H9 (cell line): ENCODE measurements at regions not wholly inside any gene's neighbourhood (a gene's known extent, or its start where the extent isn't known, plus 50 kb on each side); places are given as distances from the start of the nearest gene placed in this dataset.

Source experiments
- DNase-seq: peaks from one replicate; pipeline ENCODE4 v3.0.0-alpha.2; 2017
- H2AFZ ChIP-seq: one replicate; pipeline ENCODE4 v1.6.1; 2013; ENCODE audit warnings: mild to moderate bottlenecking, low read length, control low read depth, moderate library complexity
- H2AK5ac ChIP-seq: 2 replicates; pipeline ENCODE4 v1.6.1; 2013; ENCODE audit warnings: low read length, control low read depth, mixed read lengths; ENCODE audit not compliant: insufficient read length
- H2BK120ac ChIP-seq: one replicate; pipeline ENCODE4 v1.6.1; 2013; ENCODE audit warnings: low read depth, mild to moderate bottlenecking, low read length, control low read depth, inconsistent platforms; ENCODE audit not compliant: poor library complexity, severe bottlenecking
- H2BK12ac ChIP-seq: 2 replicates; pipeline ENCODE4 v1.6.1; 2013; ENCODE audit warnings: low read length, control low read depth, mixed read lengths, low read depth; ENCODE audit not compliant: insufficient read length
- H2BK15ac ChIP-seq: 2 replicates; pipeline ENCODE4 v1.6.1; 2013; ENCODE audit warnings: low read depth, low read length, control low read depth
- H2BK20ac ChIP-seq: one replicate; pipeline ENCODE4 v1.6.1; 2013; ENCODE audit warnings: low read depth, mild to moderate bottlenecking, low read length, control low read depth, inconsistent platforms; ENCODE audit not compliant: poor library complexity, severe bottlenecking
- H2BK5ac ChIP-seq: 2 replicates; pipeline ENCODE4 v1.6.1; 2013; ENCODE audit warnings: low read length, control low read depth, mixed read lengths; ENCODE audit not compliant: insufficient read length
- H3K14ac ChIP-seq: 2 replicates; pipeline ENCODE4 v1.6.1; 2013; ENCODE audit warnings: low read length, control low read depth; ENCODE audit not compliant: insufficient read depth
- H3K18ac ChIP-seq: 2 replicates; pipeline ENCODE4 v1.6.1; 2013; ENCODE audit warnings: low read depth, mild to moderate bottlenecking, mixed read lengths, low read length, control low read depth; ENCODE audit not compliant: insufficient read length
- H3K23ac ChIP-seq: 2 replicates; pipeline ENCODE4 v1.6.1; 2013; ENCODE audit warnings: low read length, control low read depth, mixed read lengths, low read depth; ENCODE audit not compliant: insufficient read length
- H3K23me2 ChIP-seq: 2 replicates; pipeline ENCODE4 v1.6.1; 2013; ENCODE audit warnings: low read depth, mild to moderate bottlenecking, mixed read lengths, low read length, control low read depth; ENCODE audit not compliant: insufficient read length, poor library complexity, severe bottlenecking
- H3K27ac ChIP-seq: 2 replicates; pipeline ENCODE4 v1.5.1; 2013; ENCODE audit warnings: low read length, control low read depth, mixed read lengths, low read depth; ENCODE audit not compliant: insufficient read length
- H3K27me3 ChIP-seq: 2 replicates; pipeline ENCODE4 v1.6.1; 2013; ENCODE audit warnings: low read length, control low read depth, inconsistent platforms; ENCODE audit not compliant: insufficient read depth
- H3K4ac ChIP-seq: 2 replicates; pipeline ENCODE4 v1.6.1; 2013; ENCODE audit warnings: low read depth, mild to moderate bottlenecking, control low read depth, inconsistent platforms, low read length, moderate library complexity
- H3K4me1 ChIP-seq: 2 replicates; pipeline ENCODE4 v1.6.1; 2013; ENCODE audit warnings: low read length, control low read depth, inconsistent platforms; ENCODE audit not compliant: insufficient read depth
- H3K4me2 ChIP-seq: 2 replicates; pipeline ENCODE4 v1.6.1; 2013; ENCODE audit warnings: low read length, control low read depth, mixed read lengths; ENCODE audit not compliant: insufficient read length, insufficient read depth
- H3K56ac ChIP-seq: 2 replicates; pipeline ENCODE4 v1.6.1; 2013; ENCODE audit warnings: low read depth, mild to moderate bottlenecking, mixed read lengths, low read length, control low read depth; ENCODE audit not compliant: insufficient read length
- H3K79me1 ChIP-seq: 2 replicates; pipeline ENCODE4 v1.6.1; 2013; ENCODE audit warnings: low read depth, mild to moderate bottlenecking, moderate library complexity, low read length, control low read depth, inconsistent platforms; ENCODE audit not compliant: insufficient read depth, poor library complexity, severe bottlenecking
- H3K79me2 ChIP-seq: 2 replicates; pipeline ENCODE4 v1.6.1; 2013; ENCODE audit warnings: low read length, control low read depth, inconsistent platforms; ENCODE audit not compliant: insufficient read depth
- H3K9ac ChIP-seq: 2 replicates; pipeline ENCODE4 v1.6.1; 2013; ENCODE audit warnings: low read length, control low read depth, mixed read lengths; ENCODE audit not compliant: insufficient read length; ENCODE audit errors: extremely low read depth
- H3K9me3 ChIP-seq: one replicate; pipeline ENCODE4 v1.6.1; 2013; ENCODE audit warnings: low read depth, low read length, inconsistent platforms; ENCODE audit not compliant: control insufficient read depth
- H3T11ph ChIP-seq: one replicate; pipeline ENCODE4 v1.6.1; 2013; ENCODE audit warnings: mild to moderate bottlenecking, low read length, control low read depth, inconsistent platforms
- H4K20me1 ChIP-seq: one replicate; pipeline ENCODE4 v1.6.1; 2013; ENCODE audit not compliant: control insufficient read depth, insufficient read length, insufficient read depth
- H4K5ac ChIP-seq: 2 replicates; pipeline ENCODE4 v1.6.1; 2013; ENCODE audit warnings: low read depth, mild to moderate bottlenecking, mixed read lengths, low read length, control low read depth; ENCODE audit not compliant: insufficient read length
- H4K8ac ChIP-seq: replicated peaks from 2 replicates; pipeline ENCODE4 v1.6.1; 2013; ENCODE audit warnings: low read length, control low read depth, mixed read lengths, low read depth; ENCODE audit not compliant: insufficient read length
- H4K91ac ChIP-seq: 2 replicates; pipeline ENCODE4 v1.6.1; 2013; ENCODE audit warnings: low read depth, mild to moderate bottlenecking, moderate library complexity, mixed read lengths, low read length, control low read depth; ENCODE audit not compliant: insufficient read length
- H3K27ac Mint-ChIP-seq, 3 experiments: 2 replicates in 2 of 3; 3 replicates in 1 of 3; pipeline ENCODE4 v1.8.0; 2020 to 2021; ENCODE audit warnings: mixed read lengths in 3 of 3, mild to moderate bottlenecking in 1 of 3, moderate library complexity in 1 of 3
- H3K27me3 Mint-ChIP-seq: 2 replicates; pipeline ENCODE4 v1.8.0; 2021; ENCODE audit warnings: low read depth, mild to moderate bottlenecking, moderate library complexity, mixed read lengths
- H3K36me3 Mint-ChIP-seq, 3 experiments: 2 replicates in 2 of 3; 3 replicates in 1 of 3; pipeline ENCODE4 v1.8.0; 2020 to 2021; ENCODE audit warnings: low read depth in 3 of 3, mixed read lengths in 3 of 3; ENCODE audit not compliant: insufficient read depth in 1 of 3
- H3K4me1 Mint-ChIP-seq, 2 experiments: 2 replicates each; pipeline ENCODE4 v1.8.0; 2020; ENCODE audit warnings: mixed read lengths in 2 of 2
- H3K4me3 Mint-ChIP-seq, 2 experiments: 2 replicates in 1 of 2; 3 replicates in 1 of 2; pipeline ENCODE4 v1.8.0; 2020 to 2021; ENCODE audit warnings: mild to moderate bottlenecking in 2 of 2, mixed read lengths in 2 of 2, moderate library complexity in 1 of 2
- H3K9me3 Mint-ChIP-seq, 2 experiments: 2 replicates in 1 of 2; 3 replicates in 1 of 2; pipeline ENCODE4 v1.8.0; 2020; ENCODE audit warnings: mild to moderate bottlenecking in 2 of 2, mixed read lengths in 2 of 2, moderate library complexity in 1 of 2
- WGBS: extraction: QIAGEN DNeasy Blood & Tissue Kit; methylation state at CpG from one replicate; pipeline ENCODE4 v1.1.7; 2013; ENCODE audit warnings: missing lambda C conversion rate, low lambda C conversion rate, mixed read lengths; ENCODE audit not compliant: insufficient read length; ENCODE audit errors: extremely low coverage; 5-methylcytosine and 5-hydroxymethylcytosine counted together
- TF ChIP-seq, protein P1 (sequence below): fragments of 200-600 bp; sonication (generic); conservative IDR thresholded peaks from 3 replicates; pipeline ENCODE4 v1.8.0; 2021; ENCODE audit warnings: antibody characterized with exemption, mild to moderate bottlenecking

DNA sequence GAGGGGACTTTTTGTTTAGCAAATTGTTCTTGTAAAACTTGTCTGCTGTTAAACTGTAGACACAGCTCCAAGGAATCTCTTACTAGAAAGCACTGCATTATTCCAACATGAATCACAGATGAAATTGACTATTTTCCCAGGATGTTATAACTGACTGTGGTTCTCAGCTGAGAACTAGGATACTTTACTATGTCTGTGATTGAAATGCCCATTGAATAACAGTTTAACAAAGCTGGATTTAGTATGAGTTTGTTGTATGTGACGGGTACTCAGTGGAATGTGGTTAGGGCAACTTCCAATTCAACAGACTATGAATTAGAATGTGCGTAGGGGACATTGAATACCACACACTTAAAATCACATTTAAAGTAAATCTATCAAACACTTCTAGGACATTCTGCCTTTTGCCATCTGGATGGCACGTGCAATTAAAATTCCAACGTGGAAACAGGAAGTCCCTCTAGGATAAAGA is 193.4 kb upstream of the PREP start:
- Histone ChIP-seq H2BK5ac (no peak overlapping the region), H3K27me3 (no peaks in the 10 kb centered on the region), H4K91ac (no peak overlapping the region), H3K4ac (no peak overlapping the region), H3K14ac (no peak overlapping the region), H2BK12ac (no peak overlapping the region), H3T11ph (no peak overlapping the region), H2BK15ac (no peak overlapping the region), H3K23me2 (no peaks in the 10 kb centered on the region), H3K18ac (no peak overlapping the region), H3K23ac (no peak overlapping the region), H3K9me3 (no peaks in the 10 kb centered on the region), H4K8ac (no peak overlapping the region), H3K4me1 (peaks cover 3% of the 10 kb centered on the region; the same call in 1 of the 2 replicates), H3K79me1 (no peaks in the 10 kb centered on the region), H3K56ac (no peak overlapping the region), H4K20me1 (no peaks in the 10 kb centered on the region), H3K4me2 (no peak overlapping the region), H2AK5ac (no peak overlapping the region), H2BK120ac (no peak overlapping the region), H2BK20ac (no peak overlapping the region), H2AFZ (no peak overlapping the region), H3K27ac (no peak overlapping the region), H3K79me2 (no peaks in the 10 kb centered on the region), H3K9ac (no peak overlapping the region), H4K5ac (no peak overlapping the region)
- H3K9me3 Mint-ChIP-seq, result no peaks in the 10 kb centered on the region
- no peak for DNase-seq
- no CpG with 5 or more reads among the region's 4 CpGs for WGBS
- no peaks in the 10 kb centered on the region for H3K36me3 Mint-ChIP-seq
- TF ChIP-seq, protein P1, sequence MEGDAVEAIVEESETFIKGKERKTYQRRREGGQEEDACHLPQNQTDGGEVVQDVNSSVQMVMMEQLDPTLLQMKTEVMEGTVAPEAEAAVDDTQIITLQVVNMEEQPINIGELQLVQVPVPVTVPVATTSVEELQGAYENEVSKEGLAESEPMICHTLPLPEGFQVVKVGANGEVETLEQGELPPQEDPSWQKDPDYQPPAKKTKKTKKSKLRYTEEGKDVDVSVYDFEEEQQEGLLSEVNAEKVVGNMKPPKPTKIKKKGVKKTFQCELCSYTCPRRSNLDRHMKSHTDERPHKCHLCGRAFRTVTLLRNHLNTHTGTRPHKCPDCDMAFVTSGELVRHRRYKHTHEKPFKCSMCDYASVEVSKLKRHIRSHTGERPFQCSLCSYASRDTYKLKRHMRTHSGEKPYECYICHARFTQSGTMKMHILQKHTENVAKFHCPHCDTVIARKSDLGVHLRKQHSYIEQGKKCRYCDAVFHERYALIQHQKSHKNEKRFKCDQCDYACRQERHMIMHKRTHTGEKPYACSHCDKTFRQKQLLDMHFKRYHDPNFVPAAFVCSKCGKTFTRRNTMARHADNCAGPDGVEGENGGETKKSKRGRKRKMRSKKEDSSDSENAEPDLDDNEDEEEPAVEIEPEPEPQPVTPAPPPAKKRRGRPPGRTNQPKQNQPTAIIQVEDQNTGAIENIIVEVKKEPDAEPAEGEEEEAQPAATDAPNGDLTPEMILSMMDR, result no peak
- H3K27ac Mint-ChIP-seq, result no peak overlapping the region
- H3K27me3 Mint-ChIP-seq, result no peaks in the 10 kb centered on the region
- H3K4me3 Mint-ChIP-seq, result no peak overlapping the region
- peaks cover 19 to 41% of the 10 kb centered on the region in 2 experiments for H3K4me1 Mint-ChIP-seq
